HEK293 (cell line): ENCODE measurements at regions not wholly inside any gene's neighbourhood (a gene's known extent, or its start where the extent isn't known, plus 50 kb on each side); places are given as distances from the start of the nearest gene placed in this dataset.
A peak's percentile ranks its signal among the peaks of the same experiment; 100 is the strongest.

Source experiments
- CTCF ChIA-PET: fragments of 350-600 bp; formaldehyde crosslinking; extraction: SDS; loops from one replicate; lab custom pipeline; 2021; ENCODE audit warnings: antibody characterized with exemption; lab: Yijun Ruan, JAX
- POLR2A ChIA-PET: fragments of 300-600 bp; formaldehyde crosslinking; extraction: SDS; loops from one replicate; lab custom pipeline; 2020; ENCODE audit warnings: antibody characterized with exemption, inconsistent platforms; lab: Yijun Ruan, JAX
- H3K27ac ChIP-seq: fragments of 200-500 bp; sonication (Bioruptor generic); 2 replicates; pipeline ENCODE4 v1.5.1; 2014; ENCODE audit warnings: low read depth, low read length, control low read depth, inconsistent platforms; ENCODE audit errors: extremely low read depth
- H3K36me3 ChIP-seq, 2 experiments: fragments of 200-500 bp in 1 of 2; sonication (Bioruptor generic) in 1 of 2; 1 replicate in 1 of 2; 2 replicates in 1 of 2; pipeline ENCODE4 v1.5.1; 2014 to 2017; ENCODE audit warnings: inconsistent platforms in 2 of 2, low read length in 2 of 2; ENCODE audit not compliant: control insufficient read depth in 2 of 2, insufficient read depth in 1 of 2
- H3K4me1 ChIP-seq: fragments of 200-500 bp; sonication (Bioruptor generic); 2 replicates; pipeline ENCODE4 v1.5.1; 2014; ENCODE audit warnings: mild to moderate bottlenecking, low read length, inconsistent platforms; ENCODE audit not compliant: control insufficient read depth, insufficient read depth
- H3K4me3 ChIP-seq: 2 replicates; pipeline ENCODE4 v1.5.1; 2011; ENCODE audit warnings: low read depth, mild to moderate bottlenecking, control low read depth, low read length, moderate library complexity
- H3K9me3 ChIP-seq: fragments of 200-500 bp; sonication (Bioruptor generic); 2 replicates; pipeline ENCODE4 v1.5.1; 2014; ENCODE audit warnings: low read depth, low read length, inconsistent platforms; ENCODE audit not compliant: control insufficient read depth, insufficient read depth
- EGR2 ChIP-seq: fragments of 450-650 bp; formaldehyde crosslinking; IDR thresholded peaks from 2 replicates; pipeline ENCODE4 v1.5.1; 2016; ENCODE audit warnings: low read depth, missing biosample characterization, missing genetic modification characterization
- OSR2 ChIP-seq: fragments of 450-650 bp; formaldehyde crosslinking; IDR thresholded peaks from 2 replicates; pipeline ENCODE4 v1.5.1; 2016; ENCODE audit warnings: missing biosample characterization, missing genetic modification characterization
- REPIN1 ChIP-seq: fragments of 450-650 bp; formaldehyde crosslinking; IDR thresholded peaks from 2 replicates; pipeline ENCODE4 v1.5.1; 2017; ENCODE audit warnings: missing biosample characterization, missing genetic modification characterization, low read depth
- ZBTB20 ChIP-seq: fragments of 450-650 bp; formaldehyde crosslinking; IDR thresholded peaks from 2 replicates; pipeline ENCODE4 v1.5.1; 2016; ENCODE audit warnings: missing biosample characterization, missing genetic modification characterization
- ZNF133 ChIP-seq: fragments of 450-650 bp; formaldehyde crosslinking; IDR thresholded peaks from 2 replicates; pipeline ENCODE4 v1.5.1; 2016; ENCODE audit warnings: missing biosample characterization, missing genetic modification characterization
- ZNF146 ChIP-seq: fragments of 450-650 bp; formaldehyde crosslinking; IDR thresholded peaks from 2 replicates; pipeline ENCODE4 v1.5.1; 2016; ENCODE audit warnings: missing biosample characterization, missing genetic modification characterization
- ZNF157 ChIP-seq: fragments of 450-650 bp; formaldehyde crosslinking; IDR thresholded peaks from 2 replicates; pipeline ENCODE4 v1.5.1; 2016; ENCODE audit warnings: missing biosample characterization, missing genetic modification characterization
- ZNF16 ChIP-seq: fragments of 450-650 bp; formaldehyde crosslinking; IDR thresholded peaks from 2 replicates; pipeline ENCODE4 v1.5.1; 2016; ENCODE audit warnings: low read depth, missing biosample characterization, missing genetic modification characterization
- ZNF24 ChIP-seq: fragments of 450-650 bp; formaldehyde crosslinking; IDR thresholded peaks from 2 replicates; pipeline ENCODE4 v1.5.1; 2016; ENCODE audit warnings: missing biosample characterization, missing genetic modification characterization
- ZNF248 ChIP-seq: fragments of 450-650 bp; formaldehyde crosslinking; IDR thresholded peaks from 2 replicates; pipeline ENCODE4 v1.5.1; 2017; ENCODE audit warnings: missing biosample characterization, missing genetic modification characterization
- ZNF423 ChIP-seq: fragments of 450-650 bp; formaldehyde crosslinking; IDR thresholded peaks from 2 replicates; pipeline ENCODE4 v1.5.1; 2016; ENCODE audit warnings: missing biosample characterization, missing genetic modification characterization
- ZNF626 ChIP-seq: fragments of 450-650 bp; sonication (Bioruptor Pico); formaldehyde crosslinking; IDR thresholded peaks from 2 replicates; pipeline ENCODE4 v1.5.1; 2018; ENCODE audit warnings: missing biosample characterization, missing genetic modification characterization, inconsistent platforms
- TF ChIP-seq, protein P1 (sequence below): fragments of 450-650 bp; formaldehyde crosslinking; IDR thresholded peaks from 2 replicates; pipeline ENCODE4 v1.5.1; 2017; ENCODE audit warnings: missing biosample characterization, missing genetic modification characterization
- TF ChIP-seq, protein P2 (sequence below): fragments of 450-650 bp; formaldehyde crosslinking; IDR thresholded peaks from 2 replicates; pipeline ENCODE4; 2016; ENCODE audit warnings: missing biosample characterization, missing genetic modification characterization
- TF ChIP-seq, protein P3 (sequence below): fragments of 450-650 bp; formaldehyde crosslinking; IDR thresholded peaks from 2 replicates; pipeline ENCODE4 v1.5.1; 2016; ENCODE audit warnings: missing biosample characterization, missing genetic modification characterization
- TF ChIP-seq, protein P4 (sequence below): fragments of 450-650 bp; formaldehyde crosslinking; IDR thresholded peaks from 2 replicates; pipeline ENCODE4 v1.5.1; 2017; ENCODE audit warnings: missing biosample characterization, missing genetic modification characterization

DNA sequence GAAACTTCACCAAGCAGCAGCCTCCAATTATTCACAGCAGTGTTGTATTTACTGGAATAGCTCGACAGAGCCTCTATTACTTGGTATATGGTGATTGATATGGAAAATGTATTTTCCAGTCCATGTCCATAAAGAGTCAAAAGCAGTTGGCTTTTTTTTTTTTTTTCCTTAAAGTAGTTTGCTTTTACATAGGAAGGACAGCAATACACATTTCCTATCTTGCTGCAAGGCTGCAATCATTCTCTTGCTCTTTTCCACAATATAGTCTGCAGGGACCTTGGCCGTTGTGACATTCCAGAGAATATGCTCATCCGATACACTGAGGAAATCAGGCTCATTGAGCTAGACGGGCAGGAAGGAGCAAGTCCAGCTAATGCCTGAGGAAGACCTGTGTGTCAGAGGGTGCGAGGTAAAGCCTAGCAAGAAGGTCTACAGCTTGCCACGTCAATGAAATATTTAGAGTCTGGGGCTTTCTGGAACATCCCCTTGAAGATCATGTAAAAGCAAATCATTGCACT is 131.1 kb downstream of the ENGASE start:
- Histone ChIP-seq H3K27ac (no peak overlapping the region), H3K4me3 (no peak overlapping the region), H3K9me3 (no peaks in the 10 kb centered on the region), H3K36me3 (no peaks in the 10 kb centered on the region), H3K4me1 (no peaks in the 10 kb centered on the region)
- no peak for TF ChIP-seq ZNF626 (tag by site-specific recombination)
- peak; percentile 94 for TF ChIP-seq ZNF157
- POLR2A ChIA-PET: no interaction called here
- CTCF ChIA-PET: interaction anchor here (0.6 to 1.3 kb wide), 4 partner anchors 73 to 407 kb away, joined by 3 to 4 read pairs (median 3); no protein-coding TSS in a partner anchor

DNA sequence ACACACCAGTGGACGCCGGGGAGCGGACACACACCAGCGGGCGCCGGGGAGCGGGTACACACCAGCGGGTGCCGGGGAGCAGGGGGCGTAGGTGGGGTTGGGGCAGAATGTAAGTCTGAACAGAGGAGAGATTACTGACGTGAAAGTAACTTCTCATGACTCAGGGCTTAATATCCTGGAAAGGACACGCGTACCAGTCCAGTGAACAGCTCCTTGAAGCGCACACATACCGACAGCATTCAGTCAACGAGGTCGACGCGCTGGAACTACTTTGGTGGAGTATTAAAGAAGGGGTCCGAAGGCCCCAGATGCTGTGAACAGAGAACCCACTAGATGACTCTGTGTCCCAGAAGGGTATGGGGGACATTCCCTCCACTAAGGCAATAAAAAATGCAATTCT is 129.6 kb downstream of the ENGASE start:
- Histone ChIP-seq H3K4me3 (no peak overlapping the region), H3K27ac (no peak overlapping the region), H3K9me3 (no peaks in the 10 kb centered on the region), H3K36me3 (no peaks in the 10 kb centered on the region), H3K4me1 (no peaks in the 10 kb centered on the region)
- ChIA-PET CTCF (interaction anchor here (0.6 to 0.8 kb wide), 3 partner anchors 12 to 187 kb away, joined by 4 to 6 read pairs (median 5); no protein-coding TSS in a partner anchor), POLR2A (interaction anchor here (0.5 kb wide), 1 partner anchor 448 kb away, joined by 7 read pairs; no protein-coding TSS in a partner anchor)
- TF ChIP-seq ZNF24 (tag by site-specific recombination) (no peak), ZNF423 (no peak), ZBTB20 (tag by site-specific recombination) (no peak), OSR2 (tag by site-specific recombination) (no peak), REPIN1 (no peak), ZNF146 (tag by site-specific recombination) (no peak), ZNF16 (no peak)
- TF ChIP-seq, protein P1, sequence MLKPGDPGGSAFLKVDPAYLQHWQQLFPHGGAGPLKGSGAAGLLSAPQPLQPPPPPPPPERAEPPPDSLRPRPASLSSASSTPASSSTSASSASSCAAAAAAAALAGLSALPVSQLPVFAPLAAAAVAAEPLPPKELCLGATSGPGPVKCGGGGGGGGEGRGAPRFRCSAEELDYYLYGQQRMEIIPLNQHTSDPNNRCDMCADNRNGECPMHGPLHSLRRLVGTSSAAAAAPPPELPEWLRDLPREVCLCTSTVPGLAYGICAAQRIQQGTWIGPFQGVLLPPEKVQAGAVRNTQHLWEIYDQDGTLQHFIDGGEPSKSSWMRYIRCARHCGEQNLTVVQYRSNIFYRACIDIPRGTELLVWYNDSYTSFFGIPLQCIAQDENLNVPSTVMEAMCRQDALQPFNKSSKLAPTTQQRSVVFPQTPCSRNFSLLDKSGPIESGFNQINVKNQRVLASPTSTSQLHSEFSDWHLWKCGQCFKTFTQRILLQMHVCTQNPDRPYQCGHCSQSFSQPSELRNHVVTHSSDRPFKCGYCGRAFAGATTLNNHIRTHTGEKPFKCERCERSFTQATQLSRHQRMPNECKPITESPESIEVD (tag by site-specific recombination): no peak
- TF ChIP-seq, protein P2, sequence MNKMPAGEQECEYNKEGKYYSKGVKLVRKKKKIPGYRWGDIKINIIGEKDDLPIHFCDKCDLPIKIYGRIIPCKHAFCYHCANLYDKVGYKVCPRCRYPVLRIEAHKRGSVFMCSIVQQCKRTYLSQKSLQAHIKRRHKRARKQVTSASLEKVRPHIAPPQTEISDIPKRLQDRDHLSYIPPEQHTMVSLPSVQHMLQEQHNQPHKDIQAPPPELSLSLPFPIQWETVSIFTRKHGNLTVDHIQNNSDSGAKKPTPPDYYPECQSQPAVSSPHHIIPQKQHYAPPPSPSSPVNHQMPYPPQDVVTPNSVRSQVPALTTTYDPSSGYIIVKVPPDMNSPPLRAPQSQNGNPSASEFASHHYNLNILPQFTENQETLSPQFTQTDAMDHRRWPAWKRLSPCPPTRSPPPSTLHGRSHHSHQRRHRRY (tag by site-specific recombination): no peak
- TF ChIP-seq, protein P3, sequence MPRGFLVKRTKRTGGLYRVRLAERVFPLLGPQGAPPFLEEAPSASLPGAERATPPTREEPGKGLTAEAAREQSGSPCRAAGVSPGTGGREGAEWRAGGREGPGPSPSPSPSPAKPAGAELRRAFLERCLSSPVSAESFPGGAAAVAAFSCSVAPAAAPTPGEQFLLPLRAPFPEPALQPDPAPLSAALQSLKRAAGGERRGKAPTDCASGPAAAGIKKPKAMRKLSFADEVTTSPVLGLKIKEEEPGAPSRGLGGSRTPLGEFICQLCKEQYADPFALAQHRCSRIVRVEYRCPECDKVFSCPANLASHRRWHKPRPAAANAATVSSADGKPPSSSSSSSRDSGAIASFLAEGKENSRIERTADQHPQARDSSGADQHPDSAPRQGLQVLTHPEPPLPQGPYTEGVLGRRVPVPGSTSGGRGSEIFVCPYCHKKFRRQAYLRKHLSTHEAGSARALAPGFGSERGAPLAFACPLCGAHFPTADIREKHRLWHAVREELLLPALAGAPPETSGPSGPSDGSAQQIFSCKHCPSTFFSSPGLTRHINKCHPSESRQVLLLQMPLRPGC (tag by site-specific recombination): no peak
- TF ChIP-seq, protein P4, sequence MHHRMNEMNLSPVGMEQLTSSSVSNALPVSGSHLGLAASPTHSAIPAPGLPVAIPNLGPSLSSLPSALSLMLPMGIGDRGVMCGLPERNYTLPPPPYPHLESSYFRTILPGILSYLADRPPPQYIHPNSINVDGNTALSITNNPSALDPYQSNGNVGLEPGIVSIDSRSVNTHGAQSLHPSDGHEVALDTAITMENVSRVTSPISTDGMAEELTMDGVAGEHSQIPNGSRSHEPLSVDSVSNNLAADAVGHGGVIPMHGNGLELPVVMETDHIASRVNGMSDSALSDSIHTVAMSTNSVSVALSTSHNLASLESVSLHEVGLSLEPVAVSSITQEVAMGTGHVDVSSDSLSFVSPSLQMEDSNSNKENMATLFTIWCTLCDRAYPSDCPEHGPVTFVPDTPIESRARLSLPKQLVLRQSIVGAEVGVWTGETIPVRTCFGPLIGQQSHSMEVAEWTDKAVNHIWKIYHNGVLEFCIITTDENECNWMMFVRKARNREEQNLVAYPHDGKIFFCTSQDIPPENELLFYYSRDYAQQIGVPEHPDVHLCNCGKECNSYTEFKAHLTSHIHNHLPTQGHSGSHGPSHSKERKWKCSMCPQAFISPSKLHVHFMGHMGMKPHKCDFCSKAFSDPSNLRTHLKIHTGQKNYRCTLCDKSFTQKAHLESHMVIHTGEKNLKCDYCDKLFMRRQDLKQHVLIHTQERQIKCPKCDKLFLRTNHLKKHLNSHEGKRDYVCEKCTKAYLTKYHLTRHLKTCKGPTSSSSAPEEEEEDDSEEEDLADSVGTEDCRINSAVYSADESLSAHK: no peak

DNA sequence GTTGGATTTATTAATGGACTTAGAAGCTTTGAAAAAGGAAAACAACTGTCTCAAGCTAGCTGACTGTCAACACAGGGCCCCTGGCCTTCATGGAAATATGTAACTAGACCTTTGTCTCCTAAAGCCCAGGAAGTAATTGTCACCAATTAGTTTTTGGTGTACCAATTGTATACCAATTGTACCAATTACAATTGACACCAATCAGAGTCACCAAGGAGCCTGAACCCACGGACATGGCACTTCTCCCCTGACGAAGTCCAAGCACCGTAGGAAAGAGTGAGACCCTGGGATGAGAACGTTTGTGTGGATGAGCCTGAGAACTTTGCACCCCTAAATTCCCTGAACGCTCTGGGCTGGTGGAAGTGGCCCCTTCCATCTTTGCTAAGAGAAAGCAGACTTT is 129.0 kb downstream of the ENGASE start:
- Histone ChIP-seq H3K36me3 (no peaks in the 10 kb centered on the region), H3K4me1 (no peaks in the 10 kb centered on the region), H3K9me3 (no peaks in the 10 kb centered on the region), H3K27ac (no peak overlapping the region), H3K4me3 (no peak overlapping the region)
- TF ChIP-seq EGR2 (tag by site-specific recombination) (peak; percentile 32; the same call in 1 of the 2 replicates), ZNF133 (tag by site-specific recombination) (peak; percentile 94), ZNF248 (tag by site-specific recombination) (no peak)
- ChIA-PET CTCF (interaction anchor here (0.6 to 0.8 kb wide), 3 partner anchors 11 to 188 kb away, joined by 4 to 6 read pairs (median 5); no protein-coding TSS in a partner anchor), POLR2A (no interaction called here)
